Neuronal stem cell (in vitro differentiated cells): ENCODE measurements at regions not wholly inside any gene's neighbourhood (a gene's known extent, or its start where the extent isn't known, plus 50 kb on each side); places are given as distances from the start of the nearest gene placed in this dataset.

Experiments used
- DNase-seq: peaks from one replicate; pipeline ENCODE4 v3.0.0-alpha.2; 2013; ENCODE audit warnings: low spot score
- H2AFZ ChIP-seq: one replicate; pipeline ENCODE4 v1.6.1; 2013; ENCODE audit warnings: mild to moderate bottlenecking, low read length, inconsistent platforms
- H2AK5ac ChIP-seq: 2 replicates; pipeline ENCODE4 v1.6.1; 2013; ENCODE audit warnings: low read depth, mild to moderate bottlenecking, inconsistent platforms, low read length, moderate library complexity, mixed read lengths
- H2BK120ac ChIP-seq: 2 replicates; pipeline ENCODE4 v1.6.1; 2013; ENCODE audit warnings: low read depth, mild to moderate bottlenecking, inconsistent platforms, low read length, moderate library complexity, mixed read lengths
- H2BK12ac ChIP-seq: one replicate; pipeline ENCODE4 v1.6.1; 2013; ENCODE audit warnings: low read length, inconsistent platforms
- H2BK15ac ChIP-seq: 2 replicates; pipeline ENCODE4 v1.6.1; 2013; ENCODE audit warnings: mild to moderate bottlenecking, low read length, inconsistent platforms, mixed read lengths
- H2BK5ac ChIP-seq: one replicate; pipeline ENCODE4 v1.6.1; 2013; ENCODE audit warnings: inconsistent platforms, mild to moderate bottlenecking, low read length, moderate library complexity
- H3K14ac ChIP-seq: one replicate; pipeline ENCODE4 v1.6.1; 2013; ENCODE audit warnings: low read length, inconsistent platforms
- H3K18ac ChIP-seq: 2 replicates; pipeline ENCODE4 v1.6.1; 2013; ENCODE audit warnings: low read length, inconsistent platforms
- H3K23ac ChIP-seq: 2 replicates; pipeline ENCODE4 v1.6.1; 2013; ENCODE audit warnings: low read depth, mild to moderate bottlenecking, mixed read lengths, low read length, inconsistent platforms; ENCODE audit not compliant: poor library complexity
- H3K27ac ChIP-seq: replicated peaks from 3 replicates; pipeline ENCODE4 v1.5.1; 2013; ENCODE audit warnings: low read length, inconsistent platforms
- H3K27me3 ChIP-seq, 3 experiments: 2 replicates each; pipeline ENCODE4 v1.6.1; 2013; ENCODE audit warnings: low read length in 3 of 3, mild to moderate bottlenecking in 2 of 3, inconsistent platforms in 1 of 3, low read depth in 1 of 3, mixed read lengths in 1 of 3, moderate library complexity in 1 of 3; ENCODE audit not compliant: control insufficient read depth in 3 of 3, insufficient read depth in 3 of 3
- H3K36me3 ChIP-seq, 2 donors: replicated peaks in 1 of 2; 2 replicates each; pipeline ENCODE4 v1.6.1; 2013; ENCODE audit warnings: low read length in 2 of 2; ENCODE audit not compliant: control insufficient read depth in 2 of 2, insufficient read depth in 2 of 2
- H3K4ac ChIP-seq: 2 replicates; pipeline ENCODE4 v1.6.1; 2013; ENCODE audit warnings: inconsistent platforms, mild to moderate bottlenecking, low read length, moderate library complexity
- H3K4me1 ChIP-seq, 2 donors: 1 replicate in 1 of 2; 2 replicates in 1 of 2; pipeline ENCODE4 v1.6.1; 2013; ENCODE audit warnings: low read length in 2 of 2, low read depth in 1 of 2; ENCODE audit not compliant: control insufficient read depth in 2 of 2, insufficient read depth in 1 of 2
- H3K4me2 ChIP-seq: one replicate; pipeline ENCODE4 v1.6.1; 2013; ENCODE audit warnings: mild to moderate bottlenecking, low read length, inconsistent platforms; ENCODE audit not compliant: insufficient read depth, poor library complexity, severe bottlenecking
- H3K4me3 ChIP-seq, 2 donors: 2 replicates each; pipeline ENCODE4 v1.5.1; 2013; ENCODE audit warnings: low read length in 2 of 2, mild to moderate bottlenecking in 2 of 2, inconsistent platforms in 1 of 2, moderate library complexity in 1 of 2
- H3K79me1 ChIP-seq: one replicate; pipeline ENCODE4 v1.6.1; 2013; ENCODE audit warnings: low read depth, mild to moderate bottlenecking, inconsistent platforms, low read length, moderate library complexity
- H3K9ac ChIP-seq: one replicate; pipeline ENCODE4 v1.6.1; 2013; ENCODE audit warnings: mild to moderate bottlenecking, low read depth, low read length, inconsistent platforms; ENCODE audit not compliant: poor library complexity
- H3K9me3 ChIP-seq, 2 donors: replicated peaks in 1 of 2; 2 replicates each; pipeline versions ENCODE3 to v1.6.1; 2013; ENCODE audit warnings: low read length in 2 of 2, mild to moderate bottlenecking in 2 of 2, inconsistent platforms in 1 of 2, low read depth in 1 of 2, mixed read lengths in 1 of 2, moderate library complexity in 1 of 2; ENCODE audit not compliant: control insufficient read depth in 2 of 2, insufficient read depth in 1 of 2
- H4K8ac ChIP-seq: one replicate; pipeline ENCODE4 v1.6.1; 2013; ENCODE audit warnings: low read depth, mild to moderate bottlenecking, inconsistent platforms, low read length, moderate library complexity
- H4K91ac ChIP-seq: one replicate; pipeline ENCODE4 v1.6.1; 2013; ENCODE audit warnings: low read length, low read depth, mild to moderate bottlenecking, inconsistent platforms; ENCODE audit not compliant: poor library complexity
- WGBS, 2 donors: extraction: QIAGEN DNeasy Blood & Tissue Kit; methylation state at CpG; one replicate each; pipeline ENCODE4 v1.1.7; 2013; ENCODE audit warnings: missing lambda C conversion rate in 2 of 2, mixed read lengths in 1 of 2; ENCODE audit not compliant: insufficient read length in 2 of 2, insufficient replicate concordance in 1 of 2; ENCODE audit errors: extremely low coverage in 2 of 2; 5-methylcytosine and 5-hydroxymethylcytosine counted together

- Histone ChIP-seq H2BK12ac (no peak overlapping the region), H3K4me1 (no peaks in the 10 kb centered on the region), H3K14ac (no peak overlapping the region), H3K27ac (no peak overlapping the region), H2BK120ac (no peak overlapping the region), H3K27me3 (no peaks in the 10 kb centered on the region), H3K79me1 (no peaks in the 10 kb centered on the region), H4K91ac (no peak overlapping the region), H4K8ac (no peak overlapping the region), H2AFZ (no peak overlapping the region), H3K4me3 (no peak overlapping the region), H3K4me2 (no peak overlapping the region), H3K4ac (no peak overlapping the region), H3K9ac (no peak overlapping the region), H3K23ac (no peak overlapping the region), H2BK15ac (no peak overlapping the region), H2BK5ac (no peak overlapping the region), H3K18ac (no peak overlapping the region), H2AK5ac (no peak overlapping the region), H3K9me3 (no peaks in the 10 kb centered on the region), H3K36me3 (no peaks in the 10 kb centered on the region)
- no CpG with 5 or more reads among the region's 3 CpGs for WGBS, 2 donors
- no peak for DNase-seq
These were observed 74.1 kb upstream of the ELL2 start for GRCh38 chr5:96035796-96036195.

GRCh38 chr5:96033116-96033515 lies 71.5 kb upstream of the ELL2 start:
- no peaks in the 10 kb centered on the region for H3K4me1 ChIP-seq
- WGBS, 2 donors, result no CpG with 5 or more reads among the region's 1 CpG
- H3K4me2 ChIP-seq, result no peak overlapping the region
- H2AK5ac ChIP-seq, result no peak overlapping the region
- no peak overlapping the region for H2BK120ac ChIP-seq
- H3K9me3 ChIP-seq, result no peaks in the 10 kb centered on the region
- no peak overlapping the region for H3K4me3 ChIP-seq
- H3K18ac ChIP-seq, result no peak overlapping the region
- H3K36me3 ChIP-seq, result no peaks in the 10 kb centered on the region
- no peak overlapping the region for H3K4ac ChIP-seq
- no peak for DNase-seq
- H3K23ac ChIP-seq, result no peak overlapping the region
- no peak overlapping the region for H4K91ac ChIP-seq
- H3K27ac ChIP-seq, result no peak overlapping the region
- no peak overlapping the region for H2BK15ac ChIP-seq
- no peaks in the 10 kb centered on the region for H3K27me3 ChIP-seq
- H3K9ac ChIP-seq, result no peak overlapping the region
- no peak overlapping the region for H4K8ac ChIP-seq
- no peak overlapping the region for H2AFZ ChIP-seq
- no peaks in the 10 kb centered on the region for H3K79me1 ChIP-seq
- no peak overlapping the region for H2BK5ac ChIP-seq
- no peak overlapping the region for H2BK12ac ChIP-seq
- H3K14ac ChIP-seq, result no peak overlapping the region

DNA sequence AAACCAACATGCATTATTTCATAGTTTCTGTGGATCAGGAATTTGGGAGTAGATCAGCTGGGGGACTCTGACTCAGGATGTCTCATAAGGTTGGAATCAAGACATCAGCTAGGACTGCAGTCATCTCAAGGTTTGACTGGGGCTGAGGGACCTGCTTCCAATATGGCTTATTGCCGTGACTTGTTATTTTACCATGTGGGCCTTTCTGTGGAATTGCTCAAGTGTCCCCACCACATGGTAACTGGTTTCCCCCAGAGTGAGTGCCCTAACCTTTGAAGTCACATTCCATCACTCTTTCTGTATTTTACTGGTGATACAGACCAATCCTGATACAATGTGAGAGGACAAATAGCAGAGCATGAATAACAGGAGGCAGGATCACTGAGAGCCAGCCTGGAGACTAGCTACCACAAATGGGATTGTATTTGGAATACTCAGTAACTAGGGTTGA lies 70.2 kb upstream of the ELL2 start:
- Histone ChIP-seq H3K36me3 (no peaks in the 10 kb centered on the region), H3K4me1 (no peaks in the 10 kb centered on the region), H2BK5ac (no peak overlapping the region), H4K8ac (no peak overlapping the region), H3K27me3 (no peaks in the 10 kb centered on the region), H2AK5ac (no peak overlapping the region), H3K4ac (no peak overlapping the region), H2AFZ (no peak overlapping the region), H2BK120ac (no peak overlapping the region), H3K27ac (no peak overlapping the region), H2BK12ac (no peak overlapping the region), H3K4me2 (no peak overlapping the region), H3K79me1 (no peaks in the 10 kb centered on the region), H3K9ac (no peak overlapping the region), H3K9me3 (no peaks in the 10 kb centered on the region), H4K91ac (no peak overlapping the region), H3K4me3 (no peak overlapping the region), H3K18ac (no peak overlapping the region), H3K14ac (no peak overlapping the region), H2BK15ac (no peak overlapping the region), H3K23ac (no peak overlapping the region)
- no CpG with 5 or more reads among the region's 1 CpG for WGBS, 2 donors
- DNase-seq, result no peak

DNA sequence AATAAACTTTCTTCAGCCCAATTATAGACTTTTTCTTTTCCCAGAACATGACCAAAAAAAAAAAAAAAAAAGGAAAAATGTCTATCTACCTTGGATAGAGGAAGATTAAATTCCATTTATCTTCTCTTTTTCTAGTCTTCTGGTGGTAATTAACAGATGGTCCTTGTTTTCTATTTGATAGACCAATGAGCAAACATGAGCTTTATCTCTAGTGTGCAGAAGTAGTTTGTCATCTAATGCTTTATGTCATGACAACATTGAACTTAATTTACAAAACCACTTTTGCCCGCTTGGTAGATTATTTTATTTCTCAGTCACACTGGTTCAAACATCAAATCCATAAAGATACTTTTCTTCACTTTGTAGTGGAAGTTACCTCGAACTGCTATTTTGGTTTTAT lies 69.5 kb upstream of the ELL2 start:
- Histone ChIP-seq H3K9ac (no peak overlapping the region), H3K4me2 (no peak overlapping the region), H2BK12ac (no peak overlapping the region), H4K91ac (no peak overlapping the region), H3K4ac (no peak overlapping the region), H2BK120ac (no peak overlapping the region), H3K79me1 (no peaks in the 10 kb centered on the region), H3K4me1 (no peaks in the 10 kb centered on the region), H4K8ac (no peak overlapping the region), H2BK5ac (no peak overlapping the region), H3K4me3 (no peak overlapping the region), H2AK5ac (no peak overlapping the region), H3K9me3 (no peaks in the 10 kb centered on the region), H3K36me3 (no peaks in the 10 kb centered on the region), H3K18ac (no peak overlapping the region), H3K23ac (no peak overlapping the region), H3K14ac (no peak overlapping the region), H2BK15ac (no peak overlapping the region), H2AFZ (no peak overlapping the region), H3K27ac (no peak overlapping the region), H3K27me3 (no peaks in the 10 kb centered on the region)
- WGBS, 2 donors, result no CpG with 5 or more reads among the region's 2 CpGs
- DNase-seq, result no peak
